HL-60 (cell line): ENCODE measurements at regions not wholly inside any gene's neighbourhood (a gene's known extent, or its start where the extent isn't known, plus 50 kb on each side); places are given as distances from the start of the nearest gene placed in this dataset.

Experiments
- GABPA ChIP-seq: IDR thresholded peaks from 2 replicates; pipeline ENCODE4 v1.6.1; 2012; ENCODE audit warnings: low read depth
- POLR2AphosphoS5 ChIP-seq: IDR thresholded peaks from 2 replicates; pipeline ENCODE4 v1.6.1; 2012; ENCODE audit warnings: low read depth
- TF ChIP-seq, protein P1 (sequence below): IDR thresholded peaks from one replicate; pipeline ENCODE4 v1.5.1; 2011; ENCODE audit warnings: low read length, control low read depth, inconsistent platforms; ENCODE audit not compliant: insufficient read depth
- TF ChIP-seq, protein P2 (sequence below): IDR thresholded peaks from 2 replicates; pipeline ENCODE4 v1.6.1; 2012; ENCODE audit warnings: low read depth; ENCODE audit not compliant: insufficient replicate concordance

DNA sequence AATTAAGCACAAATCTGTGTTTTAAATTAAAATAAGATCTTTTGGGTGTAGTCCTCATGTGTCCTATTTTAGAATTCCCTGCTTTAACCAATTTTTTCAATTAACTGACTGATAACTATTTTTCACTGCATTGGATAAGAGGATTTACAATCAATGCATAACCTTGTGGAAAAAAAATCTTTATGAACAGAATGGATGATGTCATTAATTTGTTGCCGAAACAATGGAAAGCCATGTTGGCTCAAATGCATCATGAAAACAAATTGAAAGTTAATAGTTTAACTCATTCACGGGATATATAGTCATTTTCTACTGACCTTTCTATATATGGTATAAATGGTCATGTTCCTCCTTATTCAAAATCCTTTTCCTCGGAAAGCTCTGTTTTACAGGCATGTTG is 82.3 kb downstream of the PRLHR start:
- TF ChIP-seq, protein P1, sequence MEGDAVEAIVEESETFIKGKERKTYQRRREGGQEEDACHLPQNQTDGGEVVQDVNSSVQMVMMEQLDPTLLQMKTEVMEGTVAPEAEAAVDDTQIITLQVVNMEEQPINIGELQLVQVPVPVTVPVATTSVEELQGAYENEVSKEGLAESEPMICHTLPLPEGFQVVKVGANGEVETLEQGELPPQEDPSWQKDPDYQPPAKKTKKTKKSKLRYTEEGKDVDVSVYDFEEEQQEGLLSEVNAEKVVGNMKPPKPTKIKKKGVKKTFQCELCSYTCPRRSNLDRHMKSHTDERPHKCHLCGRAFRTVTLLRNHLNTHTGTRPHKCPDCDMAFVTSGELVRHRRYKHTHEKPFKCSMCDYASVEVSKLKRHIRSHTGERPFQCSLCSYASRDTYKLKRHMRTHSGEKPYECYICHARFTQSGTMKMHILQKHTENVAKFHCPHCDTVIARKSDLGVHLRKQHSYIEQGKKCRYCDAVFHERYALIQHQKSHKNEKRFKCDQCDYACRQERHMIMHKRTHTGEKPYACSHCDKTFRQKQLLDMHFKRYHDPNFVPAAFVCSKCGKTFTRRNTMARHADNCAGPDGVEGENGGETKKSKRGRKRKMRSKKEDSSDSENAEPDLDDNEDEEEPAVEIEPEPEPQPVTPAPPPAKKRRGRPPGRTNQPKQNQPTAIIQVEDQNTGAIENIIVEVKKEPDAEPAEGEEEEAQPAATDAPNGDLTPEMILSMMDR: no peak
- TF ChIP-seq, protein P2, sequence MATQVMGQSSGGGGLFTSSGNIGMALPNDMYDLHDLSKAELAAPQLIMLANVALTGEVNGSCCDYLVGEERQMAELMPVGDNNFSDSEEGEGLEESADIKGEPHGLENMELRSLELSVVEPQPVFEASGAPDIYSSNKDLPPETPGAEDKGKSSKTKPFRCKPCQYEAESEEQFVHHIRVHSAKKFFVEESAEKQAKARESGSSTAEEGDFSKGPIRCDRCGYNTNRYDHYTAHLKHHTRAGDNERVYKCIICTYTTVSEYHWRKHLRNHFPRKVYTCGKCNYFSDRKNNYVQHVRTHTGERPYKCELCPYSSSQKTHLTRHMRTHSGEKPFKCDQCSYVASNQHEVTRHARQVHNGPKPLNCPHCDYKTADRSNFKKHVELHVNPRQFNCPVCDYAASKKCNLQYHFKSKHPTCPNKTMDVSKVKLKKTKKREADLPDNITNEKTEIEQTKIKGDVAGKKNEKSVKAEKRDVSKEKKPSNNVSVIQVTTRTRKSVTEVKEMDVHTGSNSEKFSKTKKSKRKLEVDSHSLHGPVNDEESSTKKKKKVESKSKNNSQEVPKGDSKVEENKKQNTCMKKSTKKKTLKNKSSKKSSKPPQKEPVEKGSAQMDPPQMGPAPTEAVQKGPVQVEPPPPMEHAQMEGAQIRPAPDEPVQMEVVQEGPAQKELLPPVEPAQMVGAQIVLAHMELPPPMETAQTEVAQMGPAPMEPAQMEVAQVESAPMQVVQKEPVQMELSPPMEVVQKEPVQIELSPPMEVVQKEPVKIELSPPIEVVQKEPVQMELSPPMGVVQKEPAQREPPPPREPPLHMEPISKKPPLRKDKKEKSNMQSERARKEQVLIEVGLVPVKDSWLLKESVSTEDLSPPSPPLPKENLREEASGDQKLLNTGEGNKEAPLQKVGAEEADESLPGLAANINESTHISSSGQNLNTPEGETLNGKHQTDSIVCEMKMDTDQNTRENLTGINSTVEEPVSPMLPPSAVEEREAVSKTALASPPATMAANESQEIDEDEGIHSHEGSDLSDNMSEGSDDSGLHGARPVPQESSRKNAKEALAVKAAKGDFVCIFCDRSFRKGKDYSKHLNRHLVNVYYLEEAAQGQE: no peak
- TF ChIP-seq POLR2AphosphoS5 (no peak), GABPA (no peak)
